ENCODE measurements at regions not wholly inside any gene's neighbourhood (a gene's known extent, or its start where the extent isn't known, plus 50 kb on each side); places are given as distances from the start of the nearest gene placed in this dataset.
"Not testable (repeated sequence)": the region's sequence is repeated elsewhere in the genome, so short reads cannot be mapped to it uniquely, and the experiment has no call there.

GRCh38 chr11:91023731-91024130 lies 800.9 kb upstream of the CHORDC1 start:
- Mint-ChIP-seq H3K4me1 (no peaks in the 10 kb centered on the region), H3K27me3 (ENCODE audit: low read depth) (no peaks in the 10 kb centered on the region), H3K4me3 (no peak overlapping the region), H3K36me3 (no peaks in the 10 kb centered on the region), H3K9me3 (no peaks in the 10 kb centered on the region), H3K27ac (no peak overlapping the region)
- DNase-seq (ENCODE audit: low spot score) (no peak), ATAC-seq (no peak)
- TF ChIP-seq, protein P1, sequence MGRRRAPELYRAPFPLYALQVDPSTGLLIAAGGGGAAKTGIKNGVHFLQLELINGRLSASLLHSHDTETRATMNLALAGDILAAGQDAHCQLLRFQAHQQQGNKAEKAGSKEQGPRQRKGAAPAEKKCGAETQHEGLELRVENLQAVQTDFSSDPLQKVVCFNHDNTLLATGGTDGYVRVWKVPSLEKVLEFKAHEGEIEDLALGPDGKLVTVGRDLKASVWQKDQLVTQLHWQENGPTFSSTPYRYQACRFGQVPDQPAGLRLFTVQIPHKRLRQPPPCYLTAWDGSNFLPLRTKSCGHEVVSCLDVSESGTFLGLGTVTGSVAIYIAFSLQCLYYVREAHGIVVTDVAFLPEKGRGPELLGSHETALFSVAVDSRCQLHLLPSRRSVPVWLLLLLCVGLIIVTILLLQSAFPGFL (CRISPR knock-in tag; IDR thresholded peaks at IDR 0.05; ENCODE audit: borderline replicate concordance) = no peak
- no peak for TF ChIP-seq USF2 (CRISPR knock-in tag; IDR thresholded peaks at IDR 0.05)
- ChIA-PET POLR2A (no interaction called here), CTCF (no interaction called here)

DNA sequence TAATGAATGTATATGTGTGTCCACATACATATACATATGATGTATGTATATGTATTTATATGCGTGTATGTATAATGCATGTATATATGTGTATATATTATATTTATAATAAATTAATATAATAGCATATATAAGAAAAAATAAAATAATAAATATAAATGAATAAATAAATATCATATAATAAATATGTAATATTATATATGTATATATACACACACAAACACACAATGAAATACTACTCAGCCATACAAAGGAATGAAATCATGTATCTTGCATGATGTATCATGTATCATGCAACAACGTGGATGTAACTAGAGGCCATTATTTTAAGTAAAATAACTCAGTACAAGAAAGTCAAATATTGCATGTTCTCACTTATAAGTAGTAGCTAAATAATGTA lies 788.7 kb upstream of the CHORDC1 start:
- TF ChIP-seq OVOL2 (CRISPR knock-in tag; IDR thresholded peaks at IDR 0.05; ENCODE audit: borderline replicate concordance) = no peak
- TF ChIP-seq HMGA2 (CRISPR knock-in tag; IDR thresholded peaks at IDR 0.05) = peak; percentile 90
- CTCF ChIA-PET = no interaction called here
- H3K27me3 Mint-ChIP-seq (ENCODE audit: low read depth) = no peaks in the 10 kb centered on the region
- peaks cover 30% of the 10 kb centered on the region for H3K9me3 Mint-ChIP-seq
- no peak overlapping the region for H3K27ac Mint-ChIP-seq
- ATAC-seq = no peak
- H3K4me3 Mint-ChIP-seq = no peak overlapping the region
- POLR2A ChIA-PET = no interaction called here
- peaks cover 4% of the 10 kb centered on the region for H3K36me3 Mint-ChIP-seq
- no peak for DNase-seq (ENCODE audit: low spot score)
- peaks cover 3% of the 10 kb centered on the region; the same call in 1 of the 2 replicates for H3K4me1 Mint-ChIP-seq

GRCh38 chr11:91005458-91005857 lies 782.6 kb upstream of the CHORDC1 start:
- no peak overlapping the region for H3K4me3 Mint-ChIP-seq
- no peak for TF ChIP-seq GRHL2 (CRISPR knock-in tag; IDR thresholded peaks at IDR 0.05; ENCODE audit: insufficient replicate concordance, severe bottlenecking)
- TF ChIP-seq OVOL2 (CRISPR knock-in tag; IDR thresholded peaks at IDR 0.05; ENCODE audit: borderline replicate concordance) = no peak
- TF ChIP-seq PRRX2 (CRISPR knock-in tag; IDR thresholded peaks at IDR 0.05) = no peak
- TF ChIP-seq EMX1 (CRISPR knock-in tag; IDR thresholded peaks at IDR 0.05) = no peak
- TF ChIP-seq ZNF317 (CRISPR knock-in tag; IDR thresholded peaks at IDR 0.05; ENCODE audit: borderline replicate concordance, low read depth) = no peak
- TF ChIP-seq CBFB (CRISPR knock-in tag; IDR thresholded peaks at IDR 0.05; ENCODE audit: low read depth) = no peak
- H3K9me3 Mint-ChIP-seq = peaks cover 17% of the 10 kb centered on the region
- DNase-seq (ENCODE audit: low spot score) (no peak), ATAC-seq (no peak)
- H3K27me3 Mint-ChIP-seq (ENCODE audit: low read depth) = no peaks in the 10 kb centered on the region
- 0 out of 2 replicates have a peak overlapping the region, but pooled peaks have one; percentile 73 for H3K27ac Mint-ChIP-seq
- H3K4me1 Mint-ChIP-seq = peaks cover 27% of the 10 kb centered on the region
- ChIA-PET POLR2A (no interaction called here), CTCF (no interaction called here)
- H3K36me3 Mint-ChIP-seq = peaks cover 4% of the 10 kb centered on the region

DNA sequence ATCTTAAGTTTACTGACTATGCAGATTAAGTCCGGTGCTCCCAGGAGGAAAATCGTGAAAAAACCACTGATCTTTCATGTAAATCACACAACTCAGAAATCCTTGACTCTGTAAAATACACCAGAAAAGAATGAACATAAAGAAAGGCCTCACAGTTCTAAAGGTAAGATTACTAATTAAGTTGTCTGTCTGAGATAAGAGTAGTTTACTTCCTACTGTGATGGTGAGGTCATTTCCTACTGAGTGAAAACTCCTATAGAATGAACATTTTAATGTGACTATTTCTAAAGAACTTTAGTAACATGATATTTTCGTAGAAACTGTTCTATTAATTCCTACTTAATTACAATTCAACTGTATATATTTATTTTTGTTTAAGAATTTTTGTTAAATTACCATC lies 774.4 kb upstream of the CHORDC1 start:
- CTCF ChIA-PET = no interaction called here
- POLR2A ChIA-PET = no interaction called here
- DNase-seq (ENCODE audit: low spot score) = no peak
- H3K4me3 Mint-ChIP-seq = no peak overlapping the region
- H3K9me3 Mint-ChIP-seq = 0 out of 2 replicates have a peak, but pooled peaks cover 3% of the 10 kb centered on the region
- no peak for ATAC-seq
- H3K27ac Mint-ChIP-seq = peak overlapping the region; percentile 77
- H3K4me1 Mint-ChIP-seq = peaks cover 13% of the 10 kb centered on the region
- no peaks in the 10 kb centered on the region for H3K27me3 Mint-ChIP-seq (ENCODE audit: low read depth)
- no peaks in the 10 kb centered on the region for H3K36me3 Mint-ChIP-seq
- TF ChIP-seq, protein P1 (CRISPR knock-in tag; IDR thresholded peaks at IDR 0.05; ENCODE audit: borderline replicate concordance) = no peak

GRCh38 chr11:90972159-90972558 lies 749.3 kb upstream of the CHORDC1 start:
- H3K27me3 Mint-ChIP-seq (ENCODE audit: low read depth); H3K27ac Mint-ChIP-seq; H3K4me1 Mint-ChIP-seq; POLR2A ChIA-PET; DNase-seq (ENCODE audit: low spot score); CTCF ChIA-PET; H3K4me3 Mint-ChIP-seq: not testable (repeated sequence)
- ATAC-seq = peak; percentile 47; the same call in 1 of the 2 replicates
- Mint-ChIP-seq H3K9me3 (peaks cover 28% of the 10 kb centered on the region), H3K36me3 (peaks cover 28% of the 10 kb centered on the region; the same call in 1 of the 2 replicates)

- ChIA-PET POLR2A (no interaction called here), CTCF (no interaction called here)
- Mint-ChIP-seq H3K4me1 (no peaks in the 10 kb centered on the region), H3K9me3 (no peaks in the 10 kb centered on the region), H3K27ac (no peak overlapping the region), H3K36me3 (no peaks in the 10 kb centered on the region), H3K27me3 (ENCODE audit: low read depth) (no peaks in the 10 kb centered on the region), H3K4me3 (no peak overlapping the region)
- no peak for DNase-seq (ENCODE audit: low spot score)
- no peak for ATAC-seq
- TF ChIP-seq, protein P2, sequence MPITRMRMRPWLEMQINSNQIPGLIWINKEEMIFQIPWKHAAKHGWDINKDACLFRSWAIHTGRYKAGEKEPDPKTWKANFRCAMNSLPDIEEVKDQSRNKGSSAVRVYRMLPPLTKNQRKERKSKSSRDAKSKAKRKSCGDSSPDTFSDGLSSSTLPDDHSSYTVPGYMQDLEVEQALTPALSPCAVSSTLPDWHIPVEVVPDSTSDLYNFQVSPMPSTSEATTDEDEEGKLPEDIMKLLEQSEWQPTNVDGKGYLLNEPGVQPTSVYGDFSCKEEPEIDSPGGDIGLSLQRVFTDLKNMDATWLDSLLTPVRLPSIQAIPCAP (CRISPR knock-in tag; IDR thresholded peaks at IDR 0.05) = no peak
- TF ChIP-seq CREB1 (CRISPR knock-in tag; IDR thresholded peaks at IDR 0.05) (no peak), JAZF1 (CRISPR knock-in tag; IDR thresholded peaks at IDR 0.05) (no peak), ZNF219 (CRISPR knock-in tag; IDR thresholded peaks at IDR 0.05; ENCODE audit: borderline replicate concordance) (no peak), TEAD1 (CRISPR knock-in tag; IDR thresholded peaks at IDR 0.05) (no peak), NFE2L1 (CRISPR knock-in tag; IDR thresholded peaks at IDR 0.05) (no peak), NFYB (CRISPR knock-in tag; conservative IDR thresholded peaks at IDR 0.05; ENCODE audit: low read depth) (no peak)
- TF ChIP-seq, protein P3, sequence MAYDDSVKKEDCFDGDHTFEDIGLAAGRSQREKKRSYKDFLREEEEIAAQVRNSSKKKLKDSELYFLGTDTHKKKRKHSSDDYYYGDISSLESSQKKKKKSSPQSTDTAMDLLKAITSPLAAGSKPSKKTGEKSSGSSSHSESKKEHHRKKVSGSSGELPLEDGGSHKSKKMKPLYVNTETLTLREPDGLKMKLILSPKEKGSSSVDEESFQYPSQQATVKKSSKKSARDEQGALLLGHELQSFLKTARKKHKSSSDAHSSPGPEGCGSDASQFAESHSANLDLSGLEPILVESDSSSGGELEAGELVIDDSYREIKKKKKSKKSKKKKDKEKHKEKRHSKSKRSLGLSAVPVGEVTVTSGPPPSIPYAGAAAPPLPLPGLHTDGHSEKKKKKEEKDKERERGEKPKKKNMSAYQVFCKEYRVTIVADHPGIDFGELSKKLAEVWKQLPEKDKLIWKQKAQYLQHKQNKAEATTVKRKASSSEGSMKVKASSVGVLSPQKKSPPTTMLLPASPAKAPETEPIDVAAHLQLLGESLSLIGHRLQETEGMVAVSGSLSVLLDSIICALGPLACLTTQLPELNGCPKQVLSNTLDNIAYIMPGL (CRISPR knock-in tag; IDR thresholded peaks at IDR 0.05) = no peak
- TF ChIP-seq, protein P4, sequence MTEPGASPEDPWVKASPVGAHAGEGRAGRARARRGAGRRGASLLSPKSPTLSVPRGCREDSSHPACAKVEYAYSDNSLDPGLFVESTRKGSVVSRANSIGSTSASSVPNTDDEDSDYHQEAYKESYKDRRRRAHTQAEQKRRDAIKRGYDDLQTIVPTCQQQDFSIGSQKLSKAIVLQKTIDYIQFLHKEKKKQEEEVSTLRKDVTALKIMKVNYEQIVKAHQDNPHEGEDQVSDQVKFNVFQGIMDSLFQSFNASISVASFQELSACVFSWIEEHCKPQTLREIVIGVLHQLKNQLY (CRISPR knock-in tag; IDR thresholded peaks at IDR 0.05) = no peak
Measured at GRCh38 chr11:90947930-90948329, 725.1 kb upstream of the CHORDC1 start.
